ENCODE measurements at regions not wholly inside any gene's neighbourhood (a gene's known extent, or its start where the extent isn't known, plus 50 kb on each side); places are given as distances from the start of the nearest gene placed in this dataset.
"Not testable (repeated sequence)": the region's sequence is repeated elsewhere in the genome, so short reads cannot be mapped to it uniquely, and the experiment has no call there.

DNA sequence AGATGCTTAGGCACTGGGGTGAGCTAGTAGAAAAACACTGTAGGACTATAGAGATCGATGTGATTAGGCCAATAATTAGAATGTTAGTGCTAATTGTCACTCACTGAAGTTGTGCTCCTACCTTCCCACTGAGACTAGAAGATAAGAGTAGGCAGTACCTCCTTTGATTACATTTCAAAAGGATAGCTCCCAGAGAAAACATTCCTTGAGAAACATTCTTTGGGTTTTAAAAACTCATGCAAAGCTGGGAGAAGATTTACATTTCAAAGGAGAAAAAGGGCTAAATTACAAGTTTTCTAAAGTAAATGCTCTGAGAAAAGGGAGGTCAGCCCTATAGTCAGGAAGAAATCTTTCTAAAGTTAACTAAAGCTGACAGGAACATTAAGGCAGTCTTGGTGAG is 860.3 kb upstream of the NDST4 start:
- H3K36me3 ChIP-seq: no peaks in the 10 kb centered on the region
- H3K27me3 ChIP-seq (ENCODE audit: low read depth): no peaks in the 10 kb centered on the region
- no peak overlapping the region for H3K4me3 ChIP-seq
- no peaks in the 10 kb centered on the region for H3K4me1 ChIP-seq
- no peak for DNase-seq
- H3K9me3 ChIP-seq (replicated peaks): peaks cover 7% of the 10 kb centered on the region
- TF ChIP-seq, protein P1, sequence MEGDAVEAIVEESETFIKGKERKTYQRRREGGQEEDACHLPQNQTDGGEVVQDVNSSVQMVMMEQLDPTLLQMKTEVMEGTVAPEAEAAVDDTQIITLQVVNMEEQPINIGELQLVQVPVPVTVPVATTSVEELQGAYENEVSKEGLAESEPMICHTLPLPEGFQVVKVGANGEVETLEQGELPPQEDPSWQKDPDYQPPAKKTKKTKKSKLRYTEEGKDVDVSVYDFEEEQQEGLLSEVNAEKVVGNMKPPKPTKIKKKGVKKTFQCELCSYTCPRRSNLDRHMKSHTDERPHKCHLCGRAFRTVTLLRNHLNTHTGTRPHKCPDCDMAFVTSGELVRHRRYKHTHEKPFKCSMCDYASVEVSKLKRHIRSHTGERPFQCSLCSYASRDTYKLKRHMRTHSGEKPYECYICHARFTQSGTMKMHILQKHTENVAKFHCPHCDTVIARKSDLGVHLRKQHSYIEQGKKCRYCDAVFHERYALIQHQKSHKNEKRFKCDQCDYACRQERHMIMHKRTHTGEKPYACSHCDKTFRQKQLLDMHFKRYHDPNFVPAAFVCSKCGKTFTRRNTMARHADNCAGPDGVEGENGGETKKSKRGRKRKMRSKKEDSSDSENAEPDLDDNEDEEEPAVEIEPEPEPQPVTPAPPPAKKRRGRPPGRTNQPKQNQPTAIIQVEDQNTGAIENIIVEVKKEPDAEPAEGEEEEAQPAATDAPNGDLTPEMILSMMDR (IDR thresholded peaks at IDR 0.05; ENCODE audit: borderline replicate concordance): no peak
- intact Hi-C loops (cut with micrococcal nuclease): no loop called here
- H3K27ac ChIP-seq (replicated peaks): no peak overlapping the region

DNA sequence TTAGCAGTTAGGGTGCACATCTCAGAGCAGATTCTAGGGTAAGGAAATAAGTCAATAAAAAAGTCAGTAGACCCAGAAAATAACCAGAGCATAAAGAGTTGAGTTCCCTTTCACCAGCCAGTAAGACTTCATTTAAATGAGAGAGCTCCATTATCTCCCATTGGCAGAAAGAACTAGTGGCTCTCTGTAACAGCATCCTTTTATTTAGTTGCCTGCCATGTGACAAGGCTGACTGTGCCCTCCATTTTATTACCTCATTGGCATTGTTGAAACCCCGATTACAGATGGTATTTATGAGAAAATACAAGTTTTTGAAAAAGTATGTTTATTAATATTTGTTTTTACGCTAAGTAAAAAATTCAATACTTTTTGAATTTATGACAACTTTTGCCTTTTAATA is 859.5 kb upstream of the NDST4 start:
- Histone ChIP-seq H3K9me3 (replicated peaks) (peaks cover 7% of the 10 kb centered on the region), H3K27me3 (ENCODE audit: low read depth) (no peaks in the 10 kb centered on the region), H3K36me3 (no peaks in the 10 kb centered on the region), H3K4me3 (no peak overlapping the region), H3K27ac (replicated peaks) (no peak overlapping the region), H3K4me1 (no peaks in the 10 kb centered on the region)
- TF ChIP-seq, protein P1 (IDR thresholded peaks at IDR 0.05; ENCODE audit: borderline replicate concordance): no peak
- intact Hi-C loops (cut with micrococcal nuclease): no loop called here
- DNase-seq: no peak

DNA sequence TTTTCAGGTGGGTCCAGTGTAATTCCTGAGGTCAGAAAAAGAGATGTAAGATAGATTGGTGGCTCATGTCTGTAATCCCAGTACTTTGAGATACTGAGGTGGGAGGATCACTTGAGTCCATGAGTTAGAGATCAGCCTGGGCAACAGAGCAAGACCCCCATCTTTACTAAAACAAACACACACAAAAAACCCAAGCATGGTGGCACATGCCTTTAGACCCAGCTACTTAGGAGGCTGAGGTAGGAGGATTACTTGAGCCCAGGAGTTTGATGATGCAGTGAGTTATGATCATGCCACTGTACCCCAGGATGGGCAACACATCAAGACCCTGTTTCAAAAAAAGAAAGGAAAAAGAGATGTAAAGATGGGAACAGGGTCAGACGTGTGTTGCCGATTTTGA is 857.4 kb upstream of the NDST4 start:
- H3K4me3 ChIP-seq: no peak overlapping the region
- no peak for DNase-seq
- peaks cover 7% of the 10 kb centered on the region for H3K9me3 ChIP-seq (replicated peaks)
- intact Hi-C loops (cut with micrococcal nuclease): no loop called here
- TF ChIP-seq, protein P1 (IDR thresholded peaks at IDR 0.05; ENCODE audit: borderline replicate concordance): no peak
- H3K36me3 ChIP-seq: no peaks in the 10 kb centered on the region
- H3K27ac ChIP-seq (replicated peaks): no peak overlapping the region
- H3K4me1 ChIP-seq: no peaks in the 10 kb centered on the region
- H3K27me3 ChIP-seq (ENCODE audit: low read depth): no peaks in the 10 kb centered on the region

DNA sequence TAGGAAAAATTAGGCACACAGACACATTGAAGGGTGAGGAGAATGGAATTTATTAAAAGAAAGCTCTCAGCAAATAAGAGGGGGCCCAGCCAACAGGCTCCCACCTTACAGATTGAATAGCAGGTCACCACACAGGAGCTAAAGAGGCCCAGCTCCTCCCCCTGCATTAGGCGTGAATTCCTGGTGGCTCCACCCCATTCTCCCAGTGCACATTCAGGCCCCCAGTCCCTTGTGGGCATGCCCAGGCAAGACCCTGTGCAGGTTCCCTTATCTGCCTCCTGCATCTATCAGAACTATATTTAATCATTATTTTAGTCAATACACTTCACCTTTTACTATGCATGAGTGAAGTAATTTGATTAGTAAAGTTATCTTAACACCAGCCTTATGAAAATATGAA is 856.3 kb upstream of the NDST4 start:
- no peaks in the 10 kb centered on the region for H3K27me3 ChIP-seq (ENCODE audit: low read depth)
- DNase-seq: no peak
- TF ChIP-seq, protein P1 (IDR thresholded peaks at IDR 0.05; ENCODE audit: borderline replicate concordance): no peak
- peaks cover 7% of the 10 kb centered on the region for H3K9me3 ChIP-seq (replicated peaks)
- no peak overlapping the region for H3K4me3 ChIP-seq
- no peak overlapping the region for H3K27ac ChIP-seq (replicated peaks)
- H3K4me1 ChIP-seq: no peaks in the 10 kb centered on the region
- H3K36me3 ChIP-seq: no peaks in the 10 kb centered on the region
- intact Hi-C loops (cut with micrococcal nuclease): no loop called here

DNA sequence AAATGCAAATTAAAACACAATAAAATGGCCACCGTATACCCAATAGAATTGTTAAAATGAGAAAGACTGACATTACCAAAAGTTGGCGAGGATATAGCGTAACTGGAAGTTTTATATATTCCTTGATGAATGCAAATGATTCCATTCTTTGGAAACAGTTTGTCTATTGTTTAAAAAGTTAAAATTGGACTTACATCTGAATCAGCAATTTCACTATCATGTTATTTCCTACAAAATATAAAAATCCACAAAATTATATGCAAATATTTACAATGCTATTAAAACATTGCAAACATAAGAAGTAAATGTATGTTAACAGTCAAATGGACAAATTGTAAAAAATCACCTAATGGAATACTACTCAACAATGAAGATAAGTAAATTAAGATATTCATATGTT is 852.2 kb upstream of the NDST4 start:
- H3K4me3 ChIP-seq: no peak overlapping the region
- H3K4me1 ChIP-seq: no peaks in the 10 kb centered on the region
- TF ChIP-seq, protein P1 (IDR thresholded peaks at IDR 0.05; ENCODE audit: borderline replicate concordance): no peak
- no peaks in the 10 kb centered on the region for H3K36me3 ChIP-seq
- H3K27me3 ChIP-seq (ENCODE audit: low read depth): no peaks in the 10 kb centered on the region
- no peak overlapping the region for H3K27ac ChIP-seq (replicated peaks)
- no peak for DNase-seq
- peaks cover 7% of the 10 kb centered on the region for H3K9me3 ChIP-seq (replicated peaks)
- intact Hi-C loops (cut with micrococcal nuclease): no loop called here

DNA sequence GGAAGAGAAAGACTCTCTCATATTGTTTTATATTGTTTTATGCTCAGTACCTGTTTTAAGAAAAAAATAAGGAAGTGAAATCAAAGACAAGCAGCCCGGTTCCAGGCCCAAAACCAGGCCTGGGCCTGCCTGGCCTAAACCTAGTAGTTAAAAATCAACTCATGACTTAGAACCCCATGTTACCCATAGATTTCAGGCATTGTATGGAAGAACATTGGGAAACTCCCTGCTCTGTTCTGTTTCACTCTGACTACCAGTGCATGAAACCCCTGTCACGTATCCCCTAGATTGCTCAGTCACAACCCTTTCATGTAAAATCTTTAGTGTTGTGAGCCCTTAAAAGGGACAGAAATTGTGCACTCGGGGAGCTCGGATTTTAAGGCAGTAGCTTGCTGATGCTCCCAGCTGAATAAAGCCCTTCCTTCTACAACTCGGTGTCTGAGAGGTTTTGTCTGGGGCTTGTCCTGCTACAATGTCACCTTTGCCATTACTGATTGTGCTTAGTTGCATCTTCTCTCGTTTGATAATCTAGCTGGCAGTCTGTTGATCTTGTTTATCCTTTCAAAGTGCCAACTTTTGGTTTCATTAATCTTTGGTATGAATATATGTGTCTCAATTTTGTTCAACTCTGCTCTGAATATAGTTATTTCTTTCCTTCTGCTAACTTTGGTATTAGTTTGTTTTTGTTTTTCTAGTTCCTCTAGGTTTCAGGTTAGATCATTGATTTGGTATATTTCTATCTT is 842.8 kb upstream of the NDST4 start:
- intact Hi-C loops (cut with micrococcal nuclease); H3K4me1 ChIP-seq; H3K4me3 ChIP-seq; H3K9me3 ChIP-seq (replicated peaks); H3K27me3 ChIP-seq (ENCODE audit: low read depth); H3K36me3 ChIP-seq; H3K27ac ChIP-seq (replicated peaks); DNase-seq: not testable (repeated sequence)

All from left ventricle myocardium inferior (tissue), 1 donor.